Naive thymus-derived CD4-positive, alpha-beta T cell (primary cell): ENCODE measurements at regions not wholly inside any gene's neighbourhood (a gene's known extent, or its start where the extent isn't known, plus 50 kb on each side); places are given as distances from the start of the nearest gene placed in this dataset.
A peak's percentile ranks its signal among the peaks of the same experiment; 100 is the strongest.

Source experiments
- ATAC-seq: fragments of 150-1000 bp; cut with Tn5 transposase; 2 replicates; pipeline ENCODE4 v1.10.0; 2021; ENCODE audit warnings: mild to moderate bottlenecking, moderate library complexity
- CTCF ChIA-PET: fragments of 350-600 bp; sonication (Branson Sonifier 250); formaldehyde crosslinking; loops from one replicate; lab custom pipeline; 2021; ENCODE audit warnings: antibody characterized with exemption; lab: Charles Lee
- POLR2A ChIA-PET: fragments of 350-600 bp; sonication (Branson Sonifier 250); formaldehyde crosslinking; loops from one replicate; lab custom pipeline; 2021; ENCODE audit warnings: antibody characterized with exemption, inconsistent platforms; lab: Charles Lee
- DNase-seq, 9 donors: peaks; one replicate each; pipeline versions ENCODE4 v3.0.0 to v3.0.0-alpha.2; 2020 to 2022; ENCODE audit warnings: mixed read lengths in 1 of 9
- H3K27ac ChIP-seq: one replicate; pipeline ENCODE4 v1.7.0; 2013; ENCODE audit warnings: mild to moderate bottlenecking, low read depth, low read length, moderate library complexity
- H3K27me3 ChIP-seq, 2 donors: one replicate each; pipeline ENCODE4 v1.7.0; 2013; ENCODE audit warnings: low read length in 2 of 2, mild to moderate bottlenecking in 2 of 2, moderate library complexity in 2 of 2; ENCODE audit not compliant: control insufficient read depth in 2 of 2, insufficient read depth in 2 of 2
- H3K36me3 ChIP-seq, 3 experiments: 1 replicate in 2 of 3; 2 replicates in 1 of 3; pipeline ENCODE4 v1.7.0; 2013; ENCODE audit warnings: low read length in 3 of 3, mild to moderate bottlenecking in 3 of 3, moderate library complexity in 1 of 3; ENCODE audit not compliant: insufficient read depth in 3 of 3, control insufficient read depth in 2 of 3
- H3K4me1 ChIP-seq, 2 donors: one replicate each; pipeline ENCODE4 v1.7.0; 2013; ENCODE audit warnings: low read length in 2 of 2, mild to moderate bottlenecking in 2 of 2, moderate library complexity in 1 of 2; ENCODE audit not compliant: control insufficient read depth in 2 of 2, insufficient read depth in 2 of 2
- H3K4me3 ChIP-seq: 2 replicates; pipeline ENCODE4 v1.7.0; 2013; ENCODE audit warnings: mild to moderate bottlenecking, low read length
- H3K9me3 ChIP-seq, 3 experiments: 1 replicate in 2 of 3; 2 replicates in 1 of 3; pipeline ENCODE4 v1.7.0; 2013; ENCODE audit warnings: low read length in 3 of 3; ENCODE audit not compliant: control insufficient read depth in 2 of 3
- H3K27ac Mint-ChIP-seq, 9 donors: one replicate each; pipeline ENCODE4 v1.8.0; 2020 to 2022; ENCODE audit warnings: mixed read lengths in 9 of 9, mild to moderate bottlenecking in 8 of 9, moderate library complexity in 5 of 9, inconsistent platforms in 2 of 9
- H3K27me3 Mint-ChIP-seq, 5 donors: one replicate each; pipeline ENCODE4 v1.8.0; 2021 to 2022; ENCODE audit warnings: mixed read lengths in 5 of 5, mild to moderate bottlenecking in 1 of 5
- H3K36me3 Mint-ChIP-seq, 5 donors: one replicate each; pipeline ENCODE4 v1.8.0; 2020 to 2022; ENCODE audit warnings: mixed read lengths in 5 of 5, mild to moderate bottlenecking in 3 of 5, inconsistent platforms in 1 of 5
- H3K4me1 Mint-ChIP-seq, 7 donors: one replicate each; pipeline ENCODE4 v1.8.0; 2020 to 2022; ENCODE audit warnings: mixed read lengths in 7 of 7, mild to moderate bottlenecking in 3 of 7, inconsistent platforms in 1 of 7
- H3K4me3 Mint-ChIP-seq, 10 donors: one replicate each; pipeline ENCODE4 v1.8.0; 2020 to 2022; ENCODE audit warnings: mild to moderate bottlenecking in 10 of 10, mixed read lengths in 10 of 10, moderate library complexity in 6 of 10, inconsistent platforms in 2 of 10
- H3K9me3 Mint-ChIP-seq, 11 donors: one replicate each; pipeline ENCODE4 v1.8.0; 2020 to 2022; ENCODE audit warnings: mixed read lengths in 11 of 11, mild to moderate bottlenecking in 4 of 11, inconsistent platforms in 1 of 11, moderate library complexity in 1 of 11
- intact Hi-C, 2 donors: fragments of 100-400 bp; cut with micrococcal nuclease; formaldehyde crosslinking; loops; one replicate each; pipeline ENCODE4 v1.15.1; 2023

DNA sequence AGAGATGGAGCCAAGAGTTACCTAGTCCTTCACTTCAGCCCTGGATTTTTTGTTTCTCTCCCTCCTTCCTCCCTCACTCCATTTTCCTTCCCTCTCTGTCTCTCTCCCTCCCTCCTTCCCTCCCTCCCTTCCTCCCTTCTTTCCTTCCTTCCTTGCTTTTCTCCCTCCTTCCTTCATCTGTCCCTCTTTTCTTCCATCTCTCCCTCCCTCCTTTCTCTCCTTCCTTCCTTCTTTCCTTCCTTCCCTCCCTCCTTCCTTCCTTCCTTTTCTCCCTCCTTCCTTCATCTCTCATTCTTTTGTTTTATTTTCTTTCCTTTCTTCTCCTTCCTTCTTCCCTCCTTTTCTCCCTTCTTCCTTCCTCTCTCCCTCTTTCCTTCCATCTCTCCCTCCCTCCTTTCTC lies 283.5 kb downstream of the MAF start:
- intact Hi-C loops: loop anchor here in 1 of 2 donors (5.0 kb wide), 1 partner anchor 285 kb away; the partner anchor contains the start of gene MAF
- H3K4me3 ChIP-seq: no peak overlapping the region
- H3K27me3 ChIP-seq: no peaks in the 10 kb centered on the region
- DNase-seq (no peak), ATAC-seq (no peak)
- H3K4me1 ChIP-seq: peaks cover 0 to 4% of the 10 kb centered on the region in 2 donors
- POLR2A ChIA-PET: no interaction called here
- H3K27ac ChIP-seq: no peak overlapping the region
- no peaks in the 10 kb centered on the region for H3K36me3 ChIP-seq
- Mint-ChIP-seq H3K4me3 (no peak overlapping the region), H3K36me3 (peaks cover 0 to 4% (median 0%) of the 10 kb centered on the region in 5 donors), H3K4me1 (peaks cover 0 to 24% (median 0%) of the 10 kb centered on the region in 7 donors), H3K27me3 (peaks cover 6 to 50% (median 23%) of the 10 kb centered on the region in 5 donors), H3K27ac (no peak overlapping the region), H3K9me3 (peaks cover 0 to 5% (median 0%) of the 10 kb centered on the region in 11 donors)
- CTCF ChIA-PET: no interaction called here
- no peaks in the 10 kb centered on the region for H3K9me3 ChIP-seq

DNA sequence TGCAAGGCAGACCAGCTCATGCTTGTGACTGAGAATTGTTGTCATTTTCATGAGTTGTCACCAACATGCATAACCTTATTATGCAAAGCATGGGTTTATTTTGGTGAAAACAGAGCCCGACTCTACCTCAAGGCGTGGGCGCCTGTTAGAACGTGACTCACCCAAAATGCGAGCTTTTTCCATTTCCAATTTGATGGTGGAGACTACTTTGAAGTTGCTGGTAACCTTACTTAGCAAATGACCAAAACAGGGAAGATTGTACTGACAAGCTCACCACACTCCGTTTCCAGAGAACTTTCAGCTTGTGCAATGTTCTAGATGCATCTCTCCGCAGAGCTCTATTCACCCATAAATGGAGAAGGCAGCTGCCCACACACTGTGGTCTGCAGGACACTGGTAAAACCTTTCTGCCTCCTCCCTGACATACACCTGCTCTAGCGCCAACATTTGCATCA lies 284.5 kb downstream of the MAF start:
- peak overlapping the region in 1 of 9 donors; percentile 70 for H3K27ac Mint-ChIP-seq
- POLR2A ChIA-PET: interaction anchor here (0.7 kb wide), 1 partner anchor 18 kb away, joined by 3 read pairs; no protein-coding TSS in a partner anchor

DNA sequence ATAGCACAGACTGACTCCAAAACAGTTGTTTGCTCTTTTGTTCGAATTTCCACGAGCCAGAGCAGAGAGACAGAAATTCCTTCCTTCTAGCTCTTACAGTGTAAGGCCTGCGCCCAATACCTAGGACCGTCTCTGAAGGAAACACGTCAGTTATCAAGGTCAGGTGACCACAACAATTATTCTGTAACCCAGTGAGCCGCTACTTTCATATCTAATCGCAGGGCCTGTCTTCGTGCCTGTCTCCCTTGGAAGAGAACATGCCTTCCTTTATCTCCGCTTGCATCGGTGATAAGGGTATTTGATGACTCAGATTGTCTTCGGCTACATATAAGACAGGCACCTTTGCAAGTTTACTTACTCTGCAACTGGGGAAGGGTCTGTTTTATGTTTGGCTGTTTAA lies 288.0 kb downstream of the MAF start:
- Histone ChIP-seq H3K4me1 (peaks cover 0 to 4% of the 10 kb centered on the region in 2 donors), H3K4me3 (no peak overlapping the region), H3K27ac (no peak overlapping the region), H3K27me3 (no peaks in the 10 kb centered on the region), H3K36me3 (no peaks in the 10 kb centered on the region), H3K9me3 (no peaks in the 10 kb centered on the region)
- intact Hi-C loops: no loop called here
- no peak for DNase-seq
- Mint-ChIP-seq H3K27ac (no peak overlapping the region), H3K4me1 (peaks cover 0 to 25% (median 0%) of the 10 kb centered on the region in 7 donors), H3K36me3 (peaks cover 0 to 2% (median 0%) of the 10 kb centered on the region in 5 donors), H3K27me3 (peaks cover 0 to 25% (median 14%) of the 10 kb centered on the region in 5 donors), H3K4me3 (no peak overlapping the region), H3K9me3 (peaks cover 0 to 3% (median 0%) of the 10 kb centered on the region in 11 donors)
- CTCF ChIA-PET: no interaction called here
- POLR2A ChIA-PET: no interaction called here
- ATAC-seq: no peak

More for the DNA sequence above, 284.5 kb downstream of the MAF start:
- no peak overlapping the region for H3K4me3 ChIP-seq
- CTCF ChIA-PET: no interaction called here
- ATAC-seq: no peak
- peak in 1 of 9 donors; percentile 72 for DNase-seq
- H3K9me3 Mint-ChIP-seq: peaks cover 0 to 3% (median 0%) of the 10 kb centered on the region in 11 donors
- intact Hi-C loops: loop anchor here in 1 of 2 donors (1.0 to 5.0 kb wide), 2 partner anchors 47 to 286 kb away; partner anchors contain the start of gene MAF
- H3K36me3 ChIP-seq: no peaks in the 10 kb centered on the region
- H3K36me3 Mint-ChIP-seq: peaks cover 0 to 3% (median 0%) of the 10 kb centered on the region in 5 donors
- H3K4me1 ChIP-seq: peaks cover 0 to 4% of the 10 kb centered on the region in 2 donors
- H3K27me3 Mint-ChIP-seq: peaks cover under 1 to 48% (median 19%) of the 10 kb centered on the region in 5 donors
- peak overlapping the region in 1 of 10 donors; percentile 35 for H3K4me3 Mint-ChIP-seq
- no peak overlapping the region for H3K27ac ChIP-seq
- no peaks in the 10 kb centered on the region for H3K9me3 ChIP-seq
- peaks cover 0 to 24% (median 0%) of the 10 kb centered on the region in 7 donors for H3K4me1 Mint-ChIP-seq
- no peaks in the 10 kb centered on the region for H3K27me3 ChIP-seq

DNA sequence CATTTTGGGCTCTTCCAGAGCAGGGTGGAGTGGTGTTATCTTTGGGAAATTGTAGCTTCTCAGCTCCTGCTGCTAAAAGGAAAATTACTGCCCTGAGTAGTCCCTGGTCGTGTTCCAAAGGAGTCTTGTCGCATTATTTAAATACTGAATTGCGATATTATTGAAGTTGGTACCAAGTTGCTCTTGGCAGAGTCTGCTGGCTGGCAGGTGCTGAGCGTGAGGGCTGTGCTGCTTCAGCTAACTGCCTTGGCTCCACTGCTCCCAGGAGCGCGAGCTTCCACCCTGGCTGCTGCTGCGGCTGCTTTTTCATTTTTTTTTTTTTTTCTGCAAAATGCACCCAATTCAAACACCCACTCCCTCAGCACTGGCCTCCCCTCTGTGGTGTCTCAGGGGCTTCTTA lies 289.8 kb downstream of the MAF start:
- Mint-ChIP-seq H3K27ac (no peak overlapping the region), H3K4me3 (no peak overlapping the region), H3K4me1 (peaks cover 0 to 8% (median 0%) of the 10 kb centered on the region in 7 donors), H3K27me3 (peaks cover 0 to 11% (median 4%) of the 10 kb centered on the region in 5 donors), H3K9me3 (no peaks in the 10 kb centered on the region), H3K36me3 (no peaks in the 10 kb centered on the region)
- intact Hi-C loops: no loop called here
- Histone ChIP-seq H3K4me1 (no peaks in the 10 kb centered on the region), H3K4me3 (no peak overlapping the region), H3K27ac (no peak overlapping the region), H3K27me3 (no peaks in the 10 kb centered on the region), H3K36me3 (no peaks in the 10 kb centered on the region), H3K9me3 (no peaks in the 10 kb centered on the region)
- DNase-seq: no peak
- ChIA-PET POLR2A (no interaction called here), CTCF (no interaction called here)
- no peak for ATAC-seq

DNA sequence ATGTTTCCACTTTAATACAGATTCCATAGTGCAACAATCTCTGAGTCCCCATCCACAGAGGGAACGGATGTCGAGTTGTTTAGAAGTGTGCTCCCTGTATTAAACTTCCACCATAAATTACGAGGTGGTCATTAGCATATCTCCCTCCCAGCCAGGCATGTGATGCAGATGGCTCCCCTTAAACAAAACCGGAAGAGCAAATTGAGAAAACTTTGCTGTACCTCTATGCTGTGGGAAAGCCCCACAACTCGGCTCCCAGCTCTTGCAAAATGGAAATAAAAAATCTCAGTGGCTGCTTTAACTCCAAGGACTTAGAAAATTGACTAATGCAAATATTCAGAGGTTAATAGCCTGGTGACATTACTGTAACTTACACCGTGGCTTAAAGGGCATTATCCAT lies 290.9 kb downstream of the MAF start:
- no peaks in the 10 kb centered on the region for H3K36me3 Mint-ChIP-seq
- intact Hi-C loops: no loop called here
- Histone ChIP-seq H3K36me3 (no peaks in the 10 kb centered on the region), H3K4me3 (no peak overlapping the region), H3K27me3 (no peaks in the 10 kb centered on the region), H3K27ac (no peak overlapping the region), H3K9me3 (no peaks in the 10 kb centered on the region), H3K4me1 (no peaks in the 10 kb centered on the region)
- peaks cover 0 to 15% (median 5%) of the 10 kb centered on the region in 5 donors for H3K27me3 Mint-ChIP-seq
- ATAC-seq: no peak
- H3K4me3 Mint-ChIP-seq: no peak overlapping the region
- no peaks in the 10 kb centered on the region for H3K9me3 Mint-ChIP-seq
- peaks cover 0 to 5% (median 0%) of the 10 kb centered on the region in 7 donors for H3K4me1 Mint-ChIP-seq
- POLR2A ChIA-PET: no interaction called here
- CTCF ChIA-PET: no interaction called here
- no peak for DNase-seq
- no peak overlapping the region for H3K27ac Mint-ChIP-seq

DNA sequence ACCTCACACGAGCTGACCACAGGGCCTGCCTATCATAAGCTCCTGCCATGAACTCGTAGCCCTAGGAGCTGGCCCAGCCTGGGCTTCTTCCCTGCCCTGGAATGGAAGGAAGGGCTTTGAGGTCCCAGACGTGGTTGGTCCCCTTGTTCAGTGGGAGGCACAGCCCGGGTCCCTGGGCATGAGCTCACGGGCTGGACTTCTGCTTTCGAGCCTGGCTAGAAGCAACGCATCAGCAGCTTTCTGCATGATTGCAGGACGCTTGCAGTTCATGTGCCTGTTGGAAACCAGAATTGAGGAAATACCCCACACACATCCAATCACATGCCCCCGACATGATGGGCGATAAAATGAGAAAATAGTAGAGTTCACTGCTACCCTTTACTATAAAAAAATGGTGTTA lies 293.3 kb downstream of the MAF start:
- Mint-ChIP-seq H3K4me1 (peaks cover 0 to 5% (median 0%) of the 10 kb centered on the region in 7 donors), H3K4me3 (no peak overlapping the region), H3K9me3 (peaks cover 0 to 3% (median 0%) of the 10 kb centered on the region in 11 donors), H3K27ac (no peak overlapping the region), H3K27me3 (peaks cover 0 to 8% (median 0%) of the 10 kb centered on the region in 5 donors), H3K36me3 (no peaks in the 10 kb centered on the region)
- ATAC-seq (peak; percentile 55), DNase-seq (no peak)
- ChIA-PET POLR2A (interaction anchor here (0.6 kb wide), 1 partner anchor 22 kb away, joined by 4 read pairs; no protein-coding TSS in a partner anchor), CTCF (no interaction called here)
- Histone ChIP-seq H3K27me3 (no peaks in the 10 kb centered on the region), H3K27ac (no peak overlapping the region), H3K36me3 (no peaks in the 10 kb centered on the region), H3K4me1 (no peaks in the 10 kb centered on the region), H3K9me3 (no peaks in the 10 kb centered on the region), H3K4me3 (no peak overlapping the region)
- intact Hi-C loops: no loop called here

DNA sequence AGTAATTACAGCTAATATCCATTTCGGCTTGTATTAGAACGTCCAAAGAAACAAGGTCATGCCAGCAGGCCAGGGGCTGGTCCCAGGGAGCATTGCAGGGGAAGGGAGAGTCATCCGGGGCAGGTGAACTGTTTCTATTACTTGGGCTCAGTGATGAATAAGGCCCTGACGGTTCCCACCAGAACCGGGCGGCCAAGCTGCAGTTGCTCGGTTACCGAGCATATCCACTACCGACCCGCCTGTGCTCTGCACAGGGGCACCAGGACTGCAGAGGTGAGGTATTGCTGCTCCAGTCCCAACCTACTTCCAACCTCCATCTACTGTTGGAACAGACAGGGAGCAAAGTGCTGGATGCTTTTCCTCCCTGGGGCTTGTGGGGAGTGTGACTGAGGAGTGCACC lies 295.5 kb downstream of the MAF start:
- Mint-ChIP-seq H3K27me3 (peaks cover 0 to 9% (median 4%) of the 10 kb centered on the region in 5 donors), H3K9me3 (peaks cover 0 to 3% (median 0%) of the 10 kb centered on the region in 11 donors), H3K36me3 (no peaks in the 10 kb centered on the region), H3K4me1 (peaks cover 0 to 4% (median 0%) of the 10 kb centered on the region in 7 donors), H3K27ac (no peak overlapping the region), H3K4me3 (no peak overlapping the region)
- Histone ChIP-seq H3K9me3 (no peaks in the 10 kb centered on the region), H3K4me1 (no peaks in the 10 kb centered on the region), H3K4me3 (no peak overlapping the region), H3K27me3 (no peaks in the 10 kb centered on the region), H3K36me3 (no peaks in the 10 kb centered on the region), H3K27ac (no peak overlapping the region)
- intact Hi-C loops: no loop called here
- ATAC-seq: no peak
- CTCF ChIA-PET: no interaction called here
- DNase-seq: no peak
- POLR2A ChIA-PET: no interaction called here
